ENCODE measurements at regions not wholly inside any gene's neighbourhood (a gene's known extent, or its start where the extent isn't known, plus 50 kb on each side); places are given as distances from the start of the nearest gene placed in this dataset.

- CTCF ChIA-PET = no interaction called here
- POLR2A ChIA-PET = no interaction called here
These were observed 423.4 kb downstream of the FOXO1 start for GRCh38 chr13:40243047-40243446.

GRCh38 chr13:40243982-40244381 lies 422.5 kb downstream of the FOXO1 start:
- CTCF ChIA-PET = no interaction called here
- POLR2A ChIA-PET = no interaction called here

- ChIA-PET CTCF (no interaction called here), POLR2A (no interaction called here)
These were observed 420.9 kb downstream of the FOXO1 start for GRCh38 chr13:40245567-40245966.

GRCh38 chr13:40247845-40248244 lies 418.6 kb downstream of the FOXO1 start:
- POLR2A ChIA-PET = no interaction called here

GRCh38 chr13:40251343-40252032 lies 415.0 kb downstream of the FOXO1 start:
- ChIA-PET POLR2A (no interaction called here), CTCF (interaction anchor here (0.6 to 0.7 kb wide), 2 partner anchors 121 to 298 kb away, joined by 3 to 4 read pairs; no protein-coding TSS in a partner anchor)

More at GRCh38 chr13:40247845-40248244, 418.6 kb downstream of the FOXO1 start:
- CTCF ChIA-PET = no interaction called here

GRCh38 chr13:40252241-40252640 lies 414.2 kb downstream of the FOXO1 start:
- ChIA-PET CTCF (interaction anchor here (0.6 to 0.8 kb wide), 3 partner anchors 120 to 429 kb away, joined by 3 to 4 read pairs (median 3); no protein-coding TSS in a partner anchor), POLR2A (no interaction called here)

GRCh38 chr13:40252676-40253075 lies 413.8 kb downstream of the FOXO1 start:
- POLR2A ChIA-PET = no interaction called here
- CTCF ChIA-PET = interaction anchor here (0.6 to 0.8 kb wide), 3 partner anchors 119 to 429 kb away, joined by 3 to 4 read pairs (median 4); no protein-coding TSS in a partner anchor

- ChIA-PET CTCF (no interaction called here), POLR2A (no interaction called here)
These were observed 412.0 kb downstream of the FOXO1 start for GRCh38 chr13:40254394-40254793.

GRCh38 chr13:40255551-40255950 lies 410.9 kb downstream of the FOXO1 start:
- POLR2A ChIA-PET = no interaction called here
- CTCF ChIA-PET = no interaction called here

- POLR2A ChIA-PET = no interaction called here
- CTCF ChIA-PET = no interaction called here
These were observed 406.5 kb downstream of the FOXO1 start for GRCh38 chr13:40259899-40260298.

- CTCF ChIA-PET = no interaction called here
These were observed 405.1 kb downstream of the FOXO1 start for GRCh38 chr13:40261336-40261735.

GRCh38 chr13:40261947-40262346 lies 404.5 kb downstream of the FOXO1 start:
- CTCF ChIA-PET = no interaction called here

More at GRCh38 chr13:40261336-40261735, 405.1 kb downstream of the FOXO1 start:
- POLR2A ChIA-PET = no interaction called here

GRCh38 chr13:40269086-40269485 lies 397.4 kb downstream of the FOXO1 start:
- ChIA-PET CTCF (no interaction called here), POLR2A (no interaction called here)

More at GRCh38 chr13:40261947-40262346, 404.5 kb downstream of the FOXO1 start:
- POLR2A ChIA-PET = no interaction called here

- ChIA-PET CTCF (interaction anchor here (0.6 kb wide), 1 partner anchor 381 kb away, joined by 3 read pairs; no protein-coding TSS in a partner anchor), POLR2A (no interaction called here)
These were observed 395.7 kb downstream of the FOXO1 start for GRCh38 chr13:40270726-40271125.

- POLR2A ChIA-PET = no interaction called here
- CTCF ChIA-PET = interaction anchor here (0.6 kb wide), 1 partner anchor 380 kb away, joined by 3 read pairs; no protein-coding TSS in a partner anchor
These were observed 395.1 kb downstream of the FOXO1 start for GRCh38 chr13:40271271-40271885.

GRCh38 chr13:40271931-40272775 lies 394.3 kb downstream of the FOXO1 start:
- ChIA-PET CTCF (no interaction called here), POLR2A (no interaction called here)

GRCh38 chr13:40272776-40273139 lies 393.7 kb downstream of the FOXO1 start:
- CTCF ChIA-PET = no interaction called here
- POLR2A ChIA-PET = no interaction called here

GRCh38 chr13:40273253-40274025 lies 393.0 kb downstream of the FOXO1 start:
- ChIA-PET POLR2A (no interaction called here), CTCF (no interaction called here)

- POLR2A ChIA-PET = no interaction called here
- CTCF ChIA-PET = no interaction called here
These were observed 392.3 kb downstream of the FOXO1 start for GRCh38 chr13:40274103-40274502.

GRCh38 chr13:40275155-40275554 lies 391.3 kb downstream of the FOXO1 start:
- POLR2A ChIA-PET = no interaction called here
- CTCF ChIA-PET = no interaction called here
